ENCODE measurements at regions not wholly inside any gene's neighbourhood (a gene's known extent, or its start where the extent isn't known, plus 50 kb on each side); places are given as distances from the start of the nearest gene placed in this dataset.

GRCh38 chr10:78162853-78163252 is 129.2 kb downstream of the RPS24 start:
- peak in 1 of 4 experiments; percentile 11 for DNase-seq

- no peak for DNase-seq
Observed at GRCh38 chr10:78164702-78165101, 131.0 kb downstream of the RPS24 start.

- DNase-seq, result no peak
Observed at GRCh38 chr10:78165172-78165571, 131.5 kb downstream of the RPS24 start.

- no peak for DNase-seq
Observed at GRCh38 chr10:78165617-78166016, 132.0 kb downstream of the RPS24 start.

DNA sequence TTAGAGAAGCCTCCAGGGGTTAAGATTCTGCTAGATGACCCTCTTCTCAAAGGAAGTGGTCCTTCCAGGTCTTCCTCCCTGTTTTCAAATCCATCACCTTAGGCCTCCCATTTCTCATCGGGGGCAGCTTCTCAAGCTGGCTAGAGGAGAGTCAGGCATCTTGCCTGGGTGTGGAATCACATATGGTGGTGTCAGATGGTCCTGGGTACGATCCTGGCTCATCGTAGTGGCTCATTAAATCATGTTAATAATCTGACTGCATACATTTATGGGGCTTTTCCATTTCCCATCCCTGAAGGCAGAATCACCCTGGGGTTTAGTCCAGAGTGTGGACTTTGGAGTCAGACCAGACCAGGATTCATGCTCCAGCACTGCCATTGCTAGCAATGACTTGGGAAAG is 132.6 kb downstream of the RPS24 start:
- no peak for DNase-seq

- DNase-seq, result no peak
Observed at GRCh38 chr10:78169214-78169613, 135.6 kb downstream of the RPS24 start.

DNA sequence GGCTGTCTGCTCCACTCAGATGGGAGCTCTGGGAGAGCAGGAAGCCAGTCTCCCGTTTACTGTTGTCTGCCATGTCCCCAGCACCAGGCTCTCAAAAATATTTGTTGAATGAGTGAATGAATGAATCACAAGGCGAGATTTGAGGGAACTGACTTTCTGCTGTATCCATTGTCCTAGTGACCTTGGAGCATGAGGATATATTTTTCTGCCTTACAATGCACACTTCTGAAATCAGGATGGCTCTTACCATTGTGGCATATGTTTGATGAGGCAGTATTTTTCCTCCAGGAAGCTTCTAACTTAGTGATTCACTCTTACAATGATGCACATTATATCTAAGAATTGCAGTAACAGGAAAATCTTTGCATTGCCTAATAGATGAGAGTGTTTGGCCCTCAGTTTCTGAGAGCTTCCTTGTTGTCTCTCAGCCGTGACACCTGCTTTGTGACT is 136.4 kb downstream of the RPS24 start:
- DNase-seq, result peak in 3 of 4 experiments; percentile 17 to 65 (median 36)

GRCh38 chr10:78171633-78172400 is 138.2 kb downstream of the RPS24 start:
- no peak for DNase-seq

- DNase-seq, result peak; percentile 52 to 80 (median 78)
Observed at GRCh38 chr10:78173360-78174015, 139.8 kb downstream of the RPS24 start.

DNA sequence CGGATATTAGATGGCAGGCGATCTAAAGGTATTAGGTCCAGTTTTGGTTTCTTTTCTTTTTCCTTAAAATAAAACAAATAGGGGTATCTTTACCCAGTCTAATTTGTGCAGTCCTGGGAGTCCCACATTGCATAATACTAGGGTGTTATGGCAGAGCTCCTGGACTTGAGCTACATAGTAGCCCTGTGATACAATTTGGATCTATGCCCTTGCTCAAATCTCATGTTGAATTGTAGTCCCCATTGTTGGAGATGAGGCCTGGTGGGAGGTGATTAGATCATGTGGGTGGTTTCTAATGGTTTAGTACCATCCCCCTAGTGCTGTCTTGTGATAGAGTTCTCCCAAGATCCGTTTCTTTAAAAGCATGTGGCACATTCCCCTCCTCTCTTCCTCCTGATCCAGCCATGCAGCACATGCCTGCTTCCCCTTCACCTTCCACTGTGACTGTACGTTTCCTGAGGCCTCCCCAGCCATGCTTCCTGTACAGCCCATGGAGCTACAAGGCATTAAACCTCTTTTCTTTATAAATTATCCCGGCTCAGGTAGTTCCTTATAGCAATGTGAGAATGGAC is 141.9 kb downstream of the RPS24 start:
- DNase-seq, result peak; percentile 23 to 55 (median 48)

GRCh38 chr10:78176320-78177317 is 143.0 kb downstream of the RPS24 start:
- no peak for DNase-seq

GRCh38 chr10:78177491-78178185 is 144.0 kb downstream of the RPS24 start:
- DNase-seq, result peak; percentile 77 to 91 (median 85)

GRCh38 chr10:78178397-78178796 is 144.7 kb downstream of the RPS24 start:
- DNase-seq, result no peak

- DNase-seq, result no peak
Observed at GRCh38 chr10:78178940-78179339, 145.3 kb downstream of the RPS24 start.

GRCh38 chr10:78179886-78180705 is 146.4 kb downstream of the RPS24 start:
- DNase-seq, result no peak

DNA sequence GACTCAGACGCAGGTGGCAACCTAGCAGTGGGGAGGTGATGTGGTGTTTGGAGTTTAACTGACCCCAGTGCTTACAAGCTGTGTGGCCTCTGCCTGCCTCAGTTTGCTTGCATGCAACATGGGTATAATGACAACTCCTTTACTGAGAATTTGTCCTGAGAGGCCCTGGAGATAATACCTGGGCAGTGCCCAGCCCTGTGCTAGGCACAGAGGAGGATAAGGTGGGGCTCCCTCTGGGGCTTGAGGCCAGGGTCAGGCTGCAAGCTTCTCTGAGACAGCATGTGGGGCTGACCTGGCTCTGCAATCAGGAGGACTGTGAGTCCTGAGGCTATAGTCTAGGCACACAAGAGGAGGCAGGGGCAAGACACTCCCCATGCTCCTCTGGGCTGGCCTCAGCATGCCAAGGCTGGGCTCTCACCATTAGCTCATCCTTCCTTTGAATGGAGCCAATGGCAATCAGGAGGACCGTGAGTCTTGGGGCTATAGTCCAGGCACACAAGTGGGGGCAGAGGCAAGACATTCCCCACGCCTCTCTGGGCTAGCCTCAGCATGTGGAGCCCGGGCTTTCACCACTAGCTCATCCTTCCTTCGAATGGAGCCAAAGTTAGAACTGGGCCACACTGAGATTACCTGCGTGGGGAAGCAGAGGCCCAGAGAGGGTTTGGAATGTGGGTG is 147.9 kb downstream of the RPS24 start:
- no peak for DNase-seq

DNA sequence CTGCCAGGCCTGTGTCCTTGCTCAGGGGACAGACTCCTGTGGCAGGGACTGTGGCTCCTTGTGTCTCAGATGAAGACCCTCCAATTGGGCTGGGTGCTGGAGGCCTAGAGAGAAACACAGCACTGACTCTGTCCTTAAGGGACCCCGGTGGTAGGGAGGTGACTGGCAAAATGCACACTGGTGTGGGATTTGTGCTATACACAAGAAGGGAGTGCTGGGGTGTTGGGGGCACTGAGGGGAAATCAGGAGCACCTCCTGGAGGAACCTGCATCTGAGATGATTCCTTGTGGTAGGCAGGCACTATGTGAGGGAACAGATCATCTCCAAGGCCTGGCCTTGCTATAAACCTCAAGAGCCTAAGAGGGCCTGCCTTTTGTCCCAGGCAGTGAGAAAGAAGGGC is 149.2 kb downstream of the RPS24 start:
- DNase-seq, result no peak

GRCh38 chr10:78184851-78185692 is 151.4 kb downstream of the RPS24 start:
- no peak for DNase-seq

DNA sequence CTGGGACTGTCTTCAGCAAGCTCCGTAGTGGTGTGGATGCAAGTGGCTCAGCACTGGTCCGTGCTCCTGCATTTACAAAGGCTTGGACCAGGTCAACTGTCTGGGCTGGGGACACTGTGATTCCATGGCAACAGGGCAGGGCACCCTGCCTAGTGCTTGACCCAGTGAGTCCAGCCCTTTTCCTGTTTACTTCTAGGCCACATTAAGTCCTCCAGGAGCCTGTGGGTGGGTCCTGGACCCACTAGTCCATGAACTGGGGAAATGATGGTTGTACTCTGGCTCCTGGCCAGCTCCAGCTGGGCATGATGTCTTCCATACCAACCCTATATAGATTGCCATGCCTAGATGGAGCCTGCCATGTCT is 152.0 kb downstream of the RPS24 start:
- DNase-seq, result no peak

Measured in suppressor macrophage (primary cell).